GM23248 (cell line): ENCODE measurements at regions not wholly inside any gene's neighbourhood (a gene's known extent, or its start where the extent isn't known, plus 50 kb on each side); places are given as distances from the start of the nearest gene placed in this dataset.

ENCODE experiments used
- EZH2 ChIP-seq: fragments of 200-600 bp; sonication (generic); IDR thresholded peaks from 2 replicates; pipeline ENCODE4 v1.6.1; 2018; ENCODE audit warnings: antibody characterized with exemption, mild to moderate bottlenecking; ENCODE audit not compliant: insufficient read depth, poor library complexity, severe bottlenecking
- EZH2phosphoT487 ChIP-seq: fragments of 200-600 bp; sonication (generic); IDR thresholded peaks from 2 replicates; pipeline ENCODE4 v1.6.1; 2018; ENCODE audit warnings: antibody characterized with exemption, moderate library complexity, mild to moderate bottlenecking, low read depth; ENCODE audit not compliant: insufficient read depth

- TF ChIP-seq EZH2 (no peak), EZH2phosphoT487 (no peak)
Measured at GRCh38 chr20:56955680-56956079, 310.8 kb downstream of the BMP7 start.
